Liver (tissue), 8 donors: ENCODE measurements at regions not wholly inside any gene's neighbourhood (a gene's known extent, or its start where the extent isn't known, plus 50 kb on each side); places are given as distances from the start of the nearest gene placed in this dataset.

Source experiments
- DNase-seq: peaks from one replicate; pipeline ENCODE4 v3.0.0-alpha.2; 2017; ENCODE audit warnings: low spot score
- H3K27ac ChIP-seq, 2 donors: one replicate each; pipeline ENCODE4 v1.7.0; 2013; ENCODE audit warnings: inconsistent platforms in 2 of 2, low read length in 2 of 2, control low read depth in 1 of 2, low read depth in 1 of 2, mild to moderate bottlenecking in 1 of 2
- H3K27me3 ChIP-seq, 4 donors: one replicate each; pipeline versions ENCODE4 v1.6.1 to v1.7.0; 2013; ENCODE audit warnings: low read length in 3 of 4, inconsistent platforms in 1 of 4, mild to moderate bottlenecking in 1 of 4, moderate library complexity in 1 of 4; ENCODE audit not compliant: control insufficient read depth in 4 of 4, insufficient read depth in 4 of 4
- H3K36me3 ChIP-seq, 4 donors: one replicate each; pipeline versions ENCODE4 v1.6.1 to v1.7.0; 2013; ENCODE audit warnings: low read length in 3 of 4, mild to moderate bottlenecking in 3 of 4, low read depth in 1 of 4, moderate library complexity in 1 of 4; ENCODE audit not compliant: control insufficient read depth in 4 of 4, insufficient read depth in 3 of 4
- H3K4me1 ChIP-seq, 4 donors: one replicate each; pipeline versions ENCODE4 v1.6.1 to v1.7.0; 2013; ENCODE audit warnings: low read length in 3 of 4, mild to moderate bottlenecking in 3 of 4, moderate library complexity in 1 of 4; ENCODE audit not compliant: control insufficient read depth in 4 of 4, insufficient read depth in 4 of 4
- H3K4me3 ChIP-seq, 3 donors: one replicate each; pipeline versions ENCODE4 v1.6.1 to v1.7.0; 2013; ENCODE audit warnings: low read length in 3 of 3, control low read depth in 1 of 3, low read depth in 1 of 3, mild to moderate bottlenecking in 1 of 3
- H3K9ac ChIP-seq, 2 donors: one replicate each; pipeline ENCODE4 v1.7.0; 2013; ENCODE audit warnings: low read length in 2 of 2, mild to moderate bottlenecking in 2 of 2, moderate library complexity in 2 of 2, control low read depth in 1 of 2, low read depth in 1 of 2
- H3K9me3 ChIP-seq, 4 donors: one replicate each; pipeline versions ENCODE4 v1.6.1 to v1.7.0; 2013; ENCODE audit warnings: low read length in 3 of 4; ENCODE audit not compliant: control insufficient read depth in 4 of 4
- ATF3 ChIP-seq: IDR thresholded peaks from 2 replicates; pipeline ENCODE4 v1.6.1; 2016; ENCODE audit warnings: antibody characterized with exemption
- CTCF ChIP-seq: fragments of 150-350 bp; IDR thresholded peaks from 2 replicates; pipeline ENCODE4 v1.5.1; 2017; ENCODE audit warnings: improper control_type of control experiment, low read depth, low read length; ENCODE audit not compliant: missing input control
- FOXA1 ChIP-seq: IDR thresholded peaks from 2 replicates; pipeline ENCODE4 v1.6.1; 2016; ENCODE audit warnings: antibody characterized with exemption
- GABPA ChIP-seq, 2 donors: IDR thresholded peaks in 1 of 2; conservative IDR thresholded peaks in 1 of 2; 2 replicates each; pipeline ENCODE4 v1.6.1; 2016; ENCODE audit warnings: antibody characterized with exemption in 2 of 2, mild to moderate bottlenecking in 1 of 2, moderate library complexity in 1 of 2
- HNF4A ChIP-seq, 2 donors: conservative IDR thresholded peaks; 2 replicates each; pipeline ENCODE4 v1.6.1; 2016; ENCODE audit warnings: antibody characterized with exemption in 2 of 2, mild to moderate bottlenecking in 2 of 2
- HNF4G ChIP-seq: IDR thresholded peaks from 2 replicates; pipeline ENCODE4 v1.6.1; 2016; ENCODE audit warnings: antibody characterized with exemption
- JUND ChIP-seq, 2 donors: IDR thresholded peaks; 2 replicates each; pipeline ENCODE4 v1.6.1; 2016; ENCODE audit warnings: antibody characterized with exemption in 2 of 2
- MAX ChIP-seq: IDR thresholded peaks from 2 replicates; pipeline ENCODE4 v1.6.1; 2016; ENCODE audit warnings: antibody characterized with exemption
- NR2F2 ChIP-seq: IDR thresholded peaks from 2 replicates; pipeline ENCODE4 v1.6.1; 2016; ENCODE audit warnings: antibody characterized with exemption
- RAD21 ChIP-seq, 2 donors: IDR thresholded peaks; 2 replicates each; pipeline ENCODE4 v1.6.1; 2016; ENCODE audit warnings: antibody characterized with exemption in 2 of 2, mild to moderate bottlenecking in 2 of 2
- RXRA ChIP-seq, 2 donors: IDR thresholded peaks; 2 replicates each; pipeline ENCODE4 v1.6.1; 2017 to 2018; ENCODE audit warnings: antibody characterized with exemption in 2 of 2, mild to moderate bottlenecking in 1 of 2
- TAF1 ChIP-seq: conservative IDR thresholded peaks from 2 replicates; pipeline ENCODE4 v1.6.1; 2016; ENCODE audit warnings: antibody characterized with exemption, mild to moderate bottlenecking
- YY1 ChIP-seq: IDR thresholded peaks from 2 replicates; pipeline ENCODE4 v1.6.1; 2016; ENCODE audit warnings: antibody characterized with exemption, mild to moderate bottlenecking
- WGBS: extraction: QIAGEN DNeasy Blood & Tissue Kit; methylation state at CpG from one replicate; pipeline ENCODE4 v1.1.7; 2013; 5-methylcytosine and 5-hydroxymethylcytosine counted together
- TF ChIP-seq, protein P1 (sequence below): IDR thresholded peaks from 2 replicates; pipeline ENCODE4 v1.6.1; 2016; ENCODE audit warnings: antibody characterized with exemption
- donor health status: healthy.
- donor health status: healthy.
- donor health status: healthy.
- donor health status: healthy.
- donor health status: healthy.

- peaks cover 0 to 15% (median 4%) of the 10 kb centered on the region in 4 donors for H3K27me3 ChIP-seq
- peaks cover 0 to 5% (median 1%) of the 10 kb centered on the region in 4 donors for H3K9me3 ChIP-seq
- no peak overlapping the region for H3K4me3 ChIP-seq
- no peak for DNase-seq
- peaks cover 0 to 1% (median 0%) of the 10 kb centered on the region in 4 donors for H3K4me1 ChIP-seq
- TF ChIP-seq HNF4A (conservative IDR thresholded peaks at IDR 0.05) = no peak
- TF ChIP-seq HNF4G = no peak
- no peak for TF ChIP-seq TAF1
- TF ChIP-seq RAD21 (IDR thresholded peaks at IDR 0.05) = no peak
- no peak for TF ChIP-seq FOXA1
- no peak for TF ChIP-seq CTCF
- H3K36me3 ChIP-seq = no peaks in the 10 kb centered on the region
- no peak overlapping the region for H3K9ac ChIP-seq
- H3K27ac ChIP-seq = no peak overlapping the region
- WGBS = 12% methylated on average over 10 of the region's 10 CpGs
Observed at GRCh38 chr6:28743271-28743789, 180.5 kb downstream of the TRIM27 start.

- 26% methylated on average over 13 of the region's 13 CpGs for WGBS
- Histone ChIP-seq H3K4me3 (no peak overlapping the region), H3K27ac (no peak overlapping the region), H3K9ac (no peak overlapping the region), H3K4me1 (no peaks in the 10 kb centered on the region), H3K9me3 (peaks cover 0 to 10% (median 3%) of the 10 kb centered on the region in 4 donors), H3K36me3 (no peaks in the 10 kb centered on the region), H3K27me3 (peaks cover 0 to 8% (median 5%) of the 10 kb centered on the region in 4 donors)
- DNase-seq = no peak
- TF ChIP-seq RXRA (IDR thresholded peaks at IDR 0.05) = no peak
- TF ChIP-seq YY1 = no peak
- no peak for TF ChIP-seq MAX
- TF ChIP-seq TAF1 = no peak
- no peak for TF ChIP-seq JUND (IDR thresholded peaks at IDR 0.05)
- TF ChIP-seq, protein P1, sequence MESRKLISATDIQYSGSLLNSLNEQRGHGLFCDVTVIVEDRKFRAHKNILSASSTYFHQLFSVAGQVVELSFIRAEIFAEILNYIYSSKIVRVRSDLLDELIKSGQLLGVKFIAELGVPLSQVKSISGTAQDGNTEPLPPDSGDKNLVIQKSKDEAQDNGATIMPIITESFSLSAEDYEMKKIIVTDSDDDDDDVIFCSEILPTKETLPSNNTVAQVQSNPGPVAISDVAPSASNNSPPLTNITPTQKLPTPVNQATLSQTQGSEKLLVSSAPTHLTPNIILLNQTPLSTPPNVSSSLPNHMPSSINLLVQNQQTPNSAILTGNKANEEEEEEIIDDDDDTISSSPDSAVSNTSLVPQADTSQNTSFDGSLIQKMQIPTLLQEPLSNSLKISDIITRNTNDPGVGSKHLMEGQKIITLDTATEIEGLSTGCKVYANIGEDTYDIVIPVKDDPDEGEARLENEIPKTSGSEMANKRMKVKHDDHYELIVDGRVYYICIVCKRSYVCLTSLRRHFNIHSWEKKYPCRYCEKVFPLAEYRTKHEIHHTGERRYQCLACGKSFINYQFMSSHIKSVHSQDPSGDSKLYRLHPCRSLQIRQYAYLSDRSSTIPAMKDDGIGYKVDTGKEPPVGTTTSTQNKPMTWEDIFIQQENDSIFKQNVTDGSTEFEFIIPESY = no peak
- no peak for TF ChIP-seq NR2F2
- no peak for TF ChIP-seq ATF3
- TF ChIP-seq GABPA (IDR thresholded peaks at IDR 0.05 in 1 of 2, conservative IDR thresholded peaks at IDR 0.05 in 1 of 2) = no peak
Observed at GRCh38 chr6:28747083-28747630, 176.6 kb downstream of the TRIM27 start.
